GM12872 (cell line): ENCODE measurements at regions not wholly inside any gene's neighbourhood (a gene's known extent, or its start where the extent isn't known, plus 50 kb on each side); places are given as distances from the start of the nearest gene placed in this dataset.

Experiments
- TF ChIP-seq, protein P1 (sequence below): IDR thresholded peaks from 3 replicates; pipeline ENCODE4 v1.5.1; 2011; ENCODE audit warnings: low read depth, mild to moderate bottlenecking, low read length, moderate library complexity; ENCODE audit not compliant: insufficient read depth

DNA sequence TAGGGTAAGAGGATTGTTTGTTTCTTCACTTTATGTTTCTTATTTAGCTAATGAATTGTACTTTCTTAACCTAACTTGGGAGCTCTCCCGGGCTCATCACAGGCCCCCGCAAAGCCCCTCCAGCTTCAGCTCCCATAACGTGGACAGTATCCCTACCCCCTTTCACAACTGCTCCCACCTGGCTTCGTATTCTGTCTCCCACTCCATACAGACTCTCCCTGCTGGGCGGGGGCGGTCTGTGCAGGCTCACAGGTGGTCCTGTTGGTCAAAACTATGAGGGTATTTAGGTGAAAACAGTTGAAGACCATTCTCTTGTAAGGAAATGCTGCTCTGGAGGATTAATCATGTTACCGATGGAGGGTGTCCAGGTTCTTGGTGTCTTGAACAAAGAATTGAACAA is 805.3 kb downstream of the SEMA5A start:
- TF ChIP-seq, protein P1, sequence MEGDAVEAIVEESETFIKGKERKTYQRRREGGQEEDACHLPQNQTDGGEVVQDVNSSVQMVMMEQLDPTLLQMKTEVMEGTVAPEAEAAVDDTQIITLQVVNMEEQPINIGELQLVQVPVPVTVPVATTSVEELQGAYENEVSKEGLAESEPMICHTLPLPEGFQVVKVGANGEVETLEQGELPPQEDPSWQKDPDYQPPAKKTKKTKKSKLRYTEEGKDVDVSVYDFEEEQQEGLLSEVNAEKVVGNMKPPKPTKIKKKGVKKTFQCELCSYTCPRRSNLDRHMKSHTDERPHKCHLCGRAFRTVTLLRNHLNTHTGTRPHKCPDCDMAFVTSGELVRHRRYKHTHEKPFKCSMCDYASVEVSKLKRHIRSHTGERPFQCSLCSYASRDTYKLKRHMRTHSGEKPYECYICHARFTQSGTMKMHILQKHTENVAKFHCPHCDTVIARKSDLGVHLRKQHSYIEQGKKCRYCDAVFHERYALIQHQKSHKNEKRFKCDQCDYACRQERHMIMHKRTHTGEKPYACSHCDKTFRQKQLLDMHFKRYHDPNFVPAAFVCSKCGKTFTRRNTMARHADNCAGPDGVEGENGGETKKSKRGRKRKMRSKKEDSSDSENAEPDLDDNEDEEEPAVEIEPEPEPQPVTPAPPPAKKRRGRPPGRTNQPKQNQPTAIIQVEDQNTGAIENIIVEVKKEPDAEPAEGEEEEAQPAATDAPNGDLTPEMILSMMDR: no peak

DNA sequence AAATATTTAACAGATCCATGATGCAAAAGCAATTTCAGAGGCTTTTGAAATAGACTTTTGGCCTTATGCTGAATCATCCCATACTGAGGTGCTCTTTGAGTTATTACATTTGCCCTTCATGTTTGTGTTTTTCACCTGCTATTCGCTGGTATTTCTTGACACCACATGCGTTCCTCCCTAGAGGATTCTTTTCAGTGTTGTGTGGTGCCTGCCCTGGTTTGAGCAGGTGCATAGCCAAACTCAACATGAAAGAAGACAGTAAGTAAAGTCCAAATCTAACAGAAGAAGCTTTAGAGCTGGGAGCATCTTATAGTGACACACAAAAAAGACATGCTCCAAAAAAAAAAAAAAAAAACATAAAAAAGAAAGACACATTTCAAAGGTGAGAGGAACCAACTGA is 796.3 kb downstream of the SEMA5A start:
- TF ChIP-seq, protein P1: no peak

DNA sequence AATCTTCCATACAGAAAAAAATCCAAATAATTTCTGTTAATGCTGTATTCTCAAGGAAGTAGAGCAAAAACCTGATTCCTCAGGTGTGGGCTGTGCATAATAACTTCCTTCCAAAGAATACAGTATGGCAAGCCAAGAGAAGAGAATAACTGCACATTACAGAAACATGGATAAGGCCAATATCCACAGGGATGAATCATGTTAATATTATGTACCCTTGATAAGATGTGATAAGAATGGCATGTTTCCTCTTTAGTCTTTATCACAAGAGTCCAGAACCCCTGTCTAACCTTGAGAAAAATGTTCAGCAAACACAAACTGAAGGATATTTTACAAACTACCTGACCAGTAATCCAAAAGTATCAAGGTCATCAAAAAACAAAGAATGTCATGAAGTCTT is 795.8 kb downstream of the SEMA5A start:
- TF ChIP-seq, protein P1: no peak

DNA sequence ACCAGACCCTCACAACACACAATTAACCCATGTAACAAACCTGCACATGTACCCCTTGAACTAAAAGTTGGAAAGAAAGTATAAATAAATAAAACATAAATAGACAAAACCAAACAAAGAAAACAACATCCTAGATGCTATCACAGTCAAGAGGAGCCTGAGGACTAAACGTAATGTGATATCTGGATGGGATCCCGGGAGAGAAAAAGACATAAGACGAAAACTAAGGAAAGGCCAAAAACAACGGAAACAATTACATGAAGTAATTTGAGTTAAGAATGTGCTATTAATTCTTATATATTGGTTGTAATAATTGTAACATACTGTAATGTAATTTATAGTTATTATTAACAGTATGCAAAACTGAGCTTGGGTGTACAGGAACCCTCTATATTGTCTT is 793.9 kb downstream of the SEMA5A start:
- TF ChIP-seq, protein P1: no peak

DNA sequence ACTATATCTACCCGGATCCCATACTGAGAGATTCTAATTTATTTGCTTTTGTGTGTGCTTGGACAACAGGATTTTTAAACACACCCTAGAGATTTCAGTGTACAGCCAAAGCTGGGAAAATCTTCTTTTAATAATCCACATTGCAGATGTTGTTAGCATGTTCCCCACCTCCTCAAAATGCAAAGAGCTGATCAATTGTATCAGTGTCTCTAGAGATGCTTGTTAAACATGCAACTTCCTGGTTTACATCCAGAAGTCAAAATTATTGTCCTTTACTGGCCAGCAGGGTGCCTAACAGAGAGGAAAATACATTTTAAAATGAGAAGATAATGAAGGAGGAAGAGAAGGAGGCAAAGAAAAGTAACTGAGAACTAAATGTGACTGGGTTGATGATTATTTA is 793.3 kb downstream of the SEMA5A start:
- TF ChIP-seq, protein P1: no peak

DNA sequence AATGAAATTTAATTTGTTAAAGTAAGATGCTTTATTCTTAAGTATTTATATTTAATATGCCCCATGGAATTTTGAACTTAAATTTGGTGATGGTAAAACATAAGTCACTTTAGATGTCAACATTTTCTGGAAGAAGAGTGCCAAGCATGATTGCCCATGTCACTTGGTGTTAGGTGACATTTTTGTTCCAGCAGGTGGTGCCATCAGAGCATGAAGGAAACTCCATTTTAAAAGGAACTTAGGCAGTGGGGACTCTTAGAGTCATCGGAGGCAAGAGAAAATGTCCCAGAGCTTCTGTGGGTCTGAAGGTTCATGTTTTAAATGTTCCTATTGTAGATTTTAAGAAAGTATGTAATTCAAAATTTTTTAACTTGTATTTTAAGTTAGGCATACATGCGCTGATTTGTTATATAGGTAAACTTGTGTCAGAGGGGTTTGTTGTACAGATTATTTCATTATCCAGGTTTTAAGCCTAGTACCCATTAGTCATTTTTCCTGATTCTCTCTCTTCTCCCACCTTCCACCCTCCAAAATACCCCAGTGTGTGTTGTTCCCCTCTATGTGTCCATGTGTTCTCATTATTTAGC is 789.3 kb downstream of the SEMA5A start:
- TF ChIP-seq, protein P1: peak; percentile 27; the same call in 1 of the 3 replicates

DNA sequence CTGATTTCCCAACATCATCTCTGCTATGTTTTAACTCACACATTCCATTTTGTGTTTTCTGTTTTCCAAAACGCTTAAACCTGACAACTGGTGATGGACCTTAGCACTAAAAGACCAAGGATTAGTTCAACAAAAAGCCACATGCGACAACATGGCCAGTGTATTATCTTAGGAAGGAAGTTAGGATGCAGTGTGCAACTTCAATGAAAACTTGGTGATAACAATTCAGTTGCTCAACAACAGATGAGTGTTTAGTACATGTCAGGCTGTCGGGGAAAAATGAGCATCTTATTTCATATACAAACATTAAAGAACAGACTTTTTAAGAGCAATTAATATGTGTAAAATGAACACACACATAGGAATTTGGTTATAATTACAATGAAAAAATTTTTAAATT is 780.0 kb downstream of the SEMA5A start:
- TF ChIP-seq, protein P1: no peak

DNA sequence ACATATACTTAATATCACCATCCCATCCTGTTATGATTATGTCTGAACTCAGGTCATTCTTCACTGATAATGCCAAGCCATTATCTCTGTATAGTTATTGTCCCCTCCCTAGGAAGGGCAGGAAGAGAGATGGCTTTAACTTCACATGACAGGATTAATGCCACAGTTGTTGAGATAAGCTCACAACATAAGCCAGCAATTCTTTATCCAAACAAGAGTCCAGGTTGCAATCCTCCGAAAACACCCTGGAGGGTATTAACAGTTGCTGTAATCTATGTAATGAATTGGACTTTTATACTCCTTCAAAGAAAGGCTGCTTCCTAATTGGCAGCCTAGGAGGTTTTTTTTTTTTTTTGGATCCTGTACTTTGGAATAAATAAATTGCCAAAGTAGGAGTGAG is 779.4 kb downstream of the SEMA5A start:
- TF ChIP-seq, protein P1: no peak
